ELR (cell line): ENCODE measurements at regions not wholly inside any gene's neighbourhood (a gene's known extent, or its start where the extent isn't known, plus 50 kb on each side); places are given as distances from the start of the nearest gene placed in this dataset.
A peak's percentile ranks its signal among the peaks of the same experiment; 100 is the strongest.

ENCODE experiments used
- DNase-seq: peaks from one replicate; pipeline ENCODE4 v3.0.0-alpha.2; 2015; ENCODE audit warnings: low read depth

DNA sequence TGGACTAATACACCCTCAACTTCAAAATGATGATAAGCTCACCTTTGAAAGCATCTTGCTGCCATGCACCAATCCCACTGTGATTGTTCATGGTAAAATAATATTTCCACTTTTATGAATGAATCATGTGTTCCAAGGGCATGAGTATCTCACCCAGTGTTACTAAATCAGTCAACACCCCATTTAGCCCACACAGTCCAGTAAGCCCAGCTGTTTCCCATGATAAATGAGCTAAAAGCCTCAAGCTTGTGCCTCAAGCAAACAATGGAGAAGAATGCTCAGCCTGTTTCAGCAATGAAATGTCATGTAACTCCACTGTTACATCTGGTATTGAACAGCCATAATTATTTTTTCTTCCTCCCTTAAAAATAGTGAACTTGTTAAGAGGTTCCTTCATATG lies 442.5 kb downstream of the XPNPEP1 start:
- no peak for DNase-seq

DNA sequence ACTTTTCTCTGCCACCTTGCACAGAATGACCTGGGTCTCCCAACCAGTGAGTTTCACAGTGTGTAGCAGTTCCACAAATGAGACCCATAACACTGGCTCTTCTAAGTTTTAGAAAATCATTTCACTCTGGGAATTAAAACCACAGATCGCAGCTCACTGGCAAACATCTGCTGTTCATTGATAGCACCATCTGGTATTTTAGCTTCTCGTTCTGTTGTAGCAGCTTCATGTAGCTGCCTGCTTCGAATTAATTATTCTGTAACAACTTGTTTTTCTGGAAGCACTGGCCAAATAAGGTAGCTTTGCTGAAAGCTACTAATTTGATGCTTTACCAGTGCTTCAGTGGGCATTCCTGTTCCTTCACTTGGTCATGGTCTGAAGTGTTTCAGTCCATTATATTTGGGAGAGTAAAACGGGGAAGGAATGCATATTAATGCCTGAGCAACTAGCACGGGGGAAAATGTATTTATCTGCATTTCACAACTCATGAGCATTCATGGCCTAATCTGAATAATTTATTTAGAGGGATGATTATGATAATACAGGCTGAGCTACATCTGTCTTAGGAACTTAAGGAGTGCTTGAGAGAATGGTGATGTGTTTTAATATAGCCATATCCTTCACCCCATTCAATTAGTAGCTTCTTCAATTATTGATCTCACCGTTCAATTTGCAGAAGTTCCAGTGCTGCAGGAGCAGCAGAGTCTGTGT lies 447.4 kb downstream of the XPNPEP1 start:
- DNase-seq, result no peak

DNA sequence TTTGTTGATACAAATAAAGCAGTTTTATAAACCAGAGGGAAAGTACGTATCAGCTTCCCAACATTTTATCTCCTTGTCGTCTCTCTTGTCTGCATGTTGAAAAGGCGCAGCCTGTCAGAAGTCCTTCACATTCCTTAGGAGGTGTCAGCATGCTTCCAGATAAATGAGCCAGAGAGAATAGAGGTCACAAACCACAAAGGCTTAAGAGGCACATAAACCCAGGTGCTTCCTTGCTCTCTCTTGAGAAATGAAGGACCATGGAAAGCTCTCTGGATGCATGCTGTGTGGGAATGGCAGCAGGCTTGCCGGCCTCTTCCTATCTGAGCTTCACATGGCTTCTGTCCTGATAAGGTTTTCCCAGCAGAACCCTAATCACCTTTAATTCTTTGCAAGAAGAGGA lies 448.5 kb downstream of the XPNPEP1 start:
- no peak for DNase-seq

DNA sequence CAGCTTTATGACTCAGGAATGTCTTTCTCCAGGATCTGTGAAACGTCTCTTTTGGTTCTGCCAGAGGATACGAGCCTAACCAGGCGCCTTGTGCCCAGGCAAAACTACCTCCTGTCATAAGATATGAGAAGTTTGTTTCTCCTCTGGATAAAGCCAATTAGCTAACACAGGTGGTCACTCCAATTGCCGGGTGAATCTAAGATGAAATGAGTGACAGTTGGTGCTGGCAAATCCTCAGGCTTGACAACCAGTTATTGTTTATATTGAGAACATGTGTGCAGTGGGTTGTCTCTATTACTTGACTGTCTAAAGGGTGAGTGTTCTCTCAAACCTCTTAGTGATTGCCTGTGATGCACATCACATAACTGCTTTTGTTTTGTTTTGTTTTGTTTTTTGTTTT lies 449.1 kb downstream of the XPNPEP1 start:
- no peak for DNase-seq

DNA sequence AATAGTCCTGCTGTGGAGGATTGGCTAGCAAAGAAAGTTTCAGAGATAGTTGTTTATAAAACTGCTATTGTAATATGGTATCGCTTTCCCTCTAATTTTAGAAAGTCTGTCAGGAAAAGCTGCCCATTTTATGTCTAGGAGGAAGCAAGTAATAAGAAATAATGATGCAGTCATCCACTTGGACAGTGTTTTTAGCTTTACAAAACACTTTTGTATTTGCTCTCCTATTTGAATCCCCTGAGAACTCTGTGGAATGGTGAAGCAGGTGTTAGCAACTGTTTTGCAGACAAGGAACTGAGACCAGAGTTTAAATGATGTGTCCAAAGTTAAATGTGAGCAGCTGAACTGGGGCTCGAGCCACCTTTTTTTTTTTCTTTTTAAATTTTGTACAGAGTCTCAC lies 455.8 kb downstream of the XPNPEP1 start:
- no peak for DNase-seq

DNA sequence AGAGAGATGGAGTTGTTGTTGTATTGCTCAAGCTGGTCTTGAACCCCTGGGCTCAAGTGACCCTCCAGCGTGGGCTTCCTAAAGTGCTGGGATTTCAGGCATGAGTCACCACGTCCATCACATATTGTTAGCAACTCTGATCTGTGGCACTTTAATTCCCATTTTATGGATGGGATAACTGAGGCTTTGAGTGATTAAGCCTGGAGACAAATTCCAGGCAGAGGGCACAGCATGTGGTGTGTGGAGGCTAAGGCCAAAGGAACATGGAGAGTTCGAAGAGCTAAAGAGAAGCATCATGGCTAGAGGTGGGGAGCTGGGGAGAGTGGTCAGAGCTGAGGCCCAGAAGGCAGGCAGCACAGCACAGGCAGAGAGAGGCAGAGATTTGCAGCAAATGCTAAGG lies 458.4 kb downstream of the XPNPEP1 start:
- DNase-seq, result no peak

DNA sequence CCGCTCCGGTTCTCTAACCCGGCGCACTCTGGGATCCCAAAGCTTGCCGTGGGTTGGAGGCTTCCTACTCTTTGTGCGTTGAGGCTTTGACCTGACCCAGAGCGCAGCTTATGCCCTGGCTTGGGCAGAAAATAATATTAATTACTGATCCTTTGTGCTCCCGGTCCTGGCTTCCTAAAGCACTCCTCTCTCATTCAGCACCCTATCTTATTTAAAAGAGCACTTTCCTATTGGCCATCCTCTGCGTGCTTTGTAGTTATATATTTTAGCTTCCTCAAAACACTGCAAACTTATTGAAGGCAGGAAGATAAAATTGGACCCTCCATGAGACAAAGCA lies 466.0 kb downstream of the XPNPEP1 start:
- DNase-seq, result no peak

DNA sequence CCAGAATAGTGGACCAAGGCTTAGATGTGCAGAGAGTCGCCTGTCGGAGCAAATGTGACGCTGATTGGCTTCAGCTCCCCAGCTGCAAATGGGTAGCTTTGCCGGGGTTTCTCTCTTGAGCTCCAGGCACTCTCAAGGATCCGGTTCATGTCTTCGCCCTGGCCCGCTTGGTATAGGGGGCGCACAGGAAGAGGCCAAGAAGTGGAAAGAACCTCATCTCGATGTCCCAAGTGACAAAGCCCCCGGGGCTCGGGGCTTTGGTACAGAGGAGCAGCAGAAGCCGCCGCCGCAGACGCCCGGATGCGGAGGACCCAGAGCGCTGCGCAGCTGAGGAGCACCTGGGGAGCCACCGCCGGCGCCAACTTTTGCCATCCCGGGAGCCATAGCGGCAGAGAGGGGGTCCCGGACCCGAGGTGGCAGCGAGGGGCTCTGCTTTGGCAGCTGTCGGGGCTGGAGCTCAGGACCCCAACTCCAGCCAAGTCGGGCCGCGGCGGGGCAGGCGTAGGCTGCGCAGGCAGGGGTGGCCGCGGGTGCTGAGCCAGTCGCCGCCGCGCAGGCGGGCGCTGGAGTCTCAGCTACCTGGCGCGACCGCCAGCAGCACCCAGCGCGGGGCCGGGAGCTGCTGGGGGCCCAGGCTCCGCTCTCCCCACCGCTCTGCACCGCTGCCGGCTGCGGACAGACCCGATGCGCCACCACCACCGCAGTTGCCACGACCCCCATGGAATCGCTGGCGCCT lies 466.6 kb downstream of the XPNPEP1 start:
- peak; percentile 7 for DNase-seq

DNA sequence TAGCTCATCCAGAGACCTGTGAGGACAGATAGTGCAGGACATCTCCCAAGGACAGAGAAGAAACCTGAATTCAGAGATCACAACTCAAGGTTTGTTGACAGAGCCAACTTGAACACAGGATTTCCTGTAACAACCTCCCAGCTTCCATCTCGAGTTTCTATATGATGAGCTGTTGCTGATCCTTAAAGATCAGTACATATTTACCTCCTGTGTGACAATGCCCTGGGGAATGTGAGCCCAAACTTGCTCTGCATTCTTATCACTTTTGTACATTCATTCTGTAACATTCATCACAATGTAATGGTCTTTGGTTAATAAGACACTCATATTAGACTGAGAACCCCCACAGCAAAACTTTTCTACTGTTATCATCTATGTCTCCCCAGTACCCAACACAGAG lies 468.6 kb downstream of the XPNPEP1 start:
- DNase-seq, result peak; percentile 69

DNA sequence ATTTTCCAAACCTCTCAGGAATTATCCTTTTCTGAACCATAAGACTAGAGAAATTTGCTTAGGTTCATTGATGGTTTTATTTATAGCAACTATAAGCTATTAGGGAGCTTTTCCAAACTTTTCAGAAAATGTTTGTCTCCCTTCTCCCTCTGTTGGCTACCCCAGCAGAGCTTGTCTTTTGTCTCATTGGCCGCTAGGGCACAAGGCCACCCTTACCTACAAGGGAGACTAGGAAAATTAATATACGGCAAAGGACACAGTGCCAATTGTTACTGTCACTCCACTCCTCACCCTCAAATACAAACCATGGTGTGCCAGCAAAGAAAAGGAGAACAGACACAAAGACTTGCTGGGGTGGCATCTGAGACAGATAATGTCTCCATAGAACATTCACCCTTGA lies 471.4 kb downstream of the XPNPEP1 start:
- no peak for DNase-seq

DNA sequence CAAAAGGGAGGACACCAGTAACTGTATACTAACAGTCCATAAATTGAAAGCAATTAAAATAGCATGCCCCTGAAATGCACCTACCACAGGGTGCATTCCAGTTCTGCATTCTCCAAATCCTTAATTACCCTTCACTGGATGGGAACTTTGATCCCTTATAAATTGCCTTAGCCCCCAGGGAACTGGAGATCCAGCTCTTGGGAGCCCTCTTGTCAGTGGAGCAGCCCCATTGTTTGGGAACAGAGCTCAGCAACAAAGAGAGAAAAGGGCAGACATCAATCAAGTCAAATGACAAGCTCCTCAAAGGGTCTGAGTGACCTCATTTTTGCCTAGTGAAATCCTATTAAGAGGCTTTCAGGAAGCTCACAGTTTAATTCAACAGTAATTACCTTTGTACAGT lies 472.6 kb downstream of the XPNPEP1 start:
- no peak for DNase-seq

DNA sequence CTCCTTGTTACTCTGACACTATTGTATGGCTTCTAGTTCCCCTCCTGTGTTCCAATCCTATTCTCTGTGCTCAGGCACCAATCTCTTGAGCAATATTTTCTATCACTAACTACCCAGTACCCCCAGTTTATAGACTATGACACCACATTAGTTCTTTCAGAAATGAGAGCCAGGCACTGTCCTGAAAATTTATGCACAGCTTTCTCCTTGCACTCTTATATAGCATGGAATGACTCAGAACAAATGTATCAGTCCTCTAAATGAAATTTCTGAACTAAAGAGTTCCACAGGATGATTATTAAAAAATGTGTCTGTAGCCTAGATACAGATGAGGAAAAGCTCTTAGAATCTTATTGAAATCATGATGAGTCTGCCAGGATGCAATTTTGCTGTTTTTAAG lies 489.9 kb downstream of the XPNPEP1 start:
- no peak for DNase-seq

DNA sequence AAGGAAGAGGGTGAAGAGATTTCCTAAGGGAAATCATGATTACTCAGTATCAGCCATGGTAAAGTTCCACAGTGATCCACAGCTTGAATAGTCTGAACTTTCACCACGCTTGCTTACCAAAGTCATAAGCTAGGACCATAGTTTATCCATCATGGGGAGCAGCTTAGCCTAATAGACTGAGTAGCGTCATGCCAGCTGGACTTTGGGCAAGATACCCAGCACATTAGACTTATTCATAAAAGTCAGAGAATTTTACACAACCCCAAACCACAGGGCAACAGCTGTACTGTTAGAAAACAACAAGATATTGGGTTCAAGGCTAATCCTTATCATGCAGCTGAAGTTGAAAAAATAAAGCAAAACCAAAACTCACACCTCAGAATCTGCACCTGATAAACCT lies 491.0 kb downstream of the XPNPEP1 start:
- no peak for DNase-seq

DNA sequence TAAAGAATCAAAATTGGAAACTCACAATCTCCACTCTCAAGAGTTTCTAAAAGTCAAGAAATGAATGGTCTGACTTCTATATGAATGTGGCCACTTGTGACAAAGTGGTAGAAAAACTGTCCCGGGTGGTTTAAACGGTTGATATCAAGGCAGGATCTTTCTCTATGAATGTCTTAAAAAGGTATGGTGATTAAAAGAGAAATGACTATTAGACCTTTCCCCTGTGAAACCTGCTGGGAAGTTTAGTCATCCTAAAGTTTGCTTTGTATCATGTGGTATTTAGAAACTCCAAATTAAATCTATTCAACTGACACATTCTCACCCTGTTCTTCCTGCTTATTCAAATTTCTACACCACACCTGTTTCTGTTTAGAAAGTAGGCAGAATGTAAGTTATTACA lies 492.5 kb downstream of the XPNPEP1 start:
- no peak for DNase-seq

DNA sequence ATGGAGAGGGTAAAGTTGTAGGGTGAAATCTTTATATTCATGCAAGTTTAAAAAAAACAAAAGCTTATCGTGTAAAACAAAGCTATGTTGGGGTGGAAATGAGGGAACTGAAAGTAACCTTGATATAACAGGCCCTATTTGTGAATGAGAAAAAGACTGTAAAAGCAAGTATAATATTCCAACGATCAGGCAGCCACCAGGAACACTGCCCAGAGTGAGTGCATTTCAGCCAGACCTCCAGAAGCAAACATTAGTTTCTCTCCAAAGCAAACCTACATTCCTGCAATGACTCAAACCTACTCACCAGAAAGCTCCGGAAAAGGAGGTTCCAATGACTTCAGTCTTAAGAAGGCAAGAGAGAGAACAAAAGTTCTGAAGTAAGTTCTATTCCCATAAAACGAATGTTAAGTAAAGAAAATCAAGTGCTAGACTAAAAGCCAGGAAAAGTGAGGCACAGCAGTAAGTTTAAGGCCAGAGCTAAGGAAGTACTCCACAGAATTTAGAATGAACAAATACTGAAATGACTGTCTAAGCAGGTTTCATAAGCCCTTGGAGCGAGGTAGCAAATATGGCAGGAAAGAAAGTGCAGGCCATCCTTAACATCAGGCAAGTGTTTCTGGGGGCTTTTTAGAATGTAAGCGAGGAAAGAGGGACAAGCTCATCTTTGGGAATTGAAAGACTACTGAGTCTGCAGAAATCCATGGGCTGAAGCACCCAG lies 493.1 kb downstream of the XPNPEP1 start:
- peak; percentile 89 for DNase-seq

DNA sequence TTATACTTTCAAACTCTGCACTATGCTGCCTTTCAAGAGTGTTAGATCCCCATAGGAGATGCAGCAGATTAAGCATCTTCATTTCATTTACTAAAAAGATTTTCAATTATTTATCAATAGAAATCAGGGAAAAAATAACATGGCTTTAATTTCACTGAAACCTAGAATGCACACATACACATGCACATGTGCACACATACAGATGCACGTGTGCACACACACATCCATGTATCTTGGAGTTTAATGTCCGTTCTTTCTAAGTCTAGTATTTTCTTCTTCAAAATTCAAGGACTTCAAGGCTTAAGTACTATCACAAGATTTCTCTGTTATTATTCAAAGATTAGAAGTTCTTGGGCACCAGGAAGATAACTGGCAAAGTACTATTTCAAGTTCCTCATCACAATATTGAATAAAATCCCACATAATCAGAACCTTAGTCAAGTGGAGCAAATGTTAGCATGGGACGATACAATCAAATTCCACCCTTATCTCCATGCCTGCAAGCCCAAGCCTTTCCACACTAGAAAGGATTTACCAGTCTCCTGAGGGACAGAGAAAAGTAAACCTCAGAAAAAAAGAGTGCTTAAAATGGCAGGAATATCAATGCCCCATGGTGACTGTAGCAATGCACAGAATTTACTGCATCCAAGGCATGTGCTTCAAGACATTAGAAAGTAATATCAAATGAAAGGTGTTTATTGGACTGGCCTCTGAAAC lies 494.4 kb downstream of the XPNPEP1 start:
- DNase-seq, result no peak

DNA sequence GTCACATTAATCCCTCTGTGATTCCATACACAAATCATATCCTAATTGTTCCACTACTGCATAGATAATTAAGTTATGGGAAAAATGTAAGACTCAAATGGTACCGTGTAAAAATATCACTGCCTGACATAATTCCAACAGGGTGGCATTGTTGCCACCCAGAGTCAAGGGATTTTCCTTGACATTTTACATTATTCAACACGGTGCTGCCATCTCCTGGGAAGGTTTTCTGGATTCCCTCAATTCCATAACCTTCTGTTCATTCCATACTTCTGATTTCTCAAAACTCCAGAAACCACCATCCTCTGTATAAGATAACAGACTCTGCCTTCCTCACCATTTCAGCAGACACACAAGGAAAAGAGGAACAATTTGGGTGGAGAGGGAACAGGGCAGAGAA lies 495.9 kb downstream of the XPNPEP1 start:
- DNase-seq, result peak; percentile 56

DNA sequence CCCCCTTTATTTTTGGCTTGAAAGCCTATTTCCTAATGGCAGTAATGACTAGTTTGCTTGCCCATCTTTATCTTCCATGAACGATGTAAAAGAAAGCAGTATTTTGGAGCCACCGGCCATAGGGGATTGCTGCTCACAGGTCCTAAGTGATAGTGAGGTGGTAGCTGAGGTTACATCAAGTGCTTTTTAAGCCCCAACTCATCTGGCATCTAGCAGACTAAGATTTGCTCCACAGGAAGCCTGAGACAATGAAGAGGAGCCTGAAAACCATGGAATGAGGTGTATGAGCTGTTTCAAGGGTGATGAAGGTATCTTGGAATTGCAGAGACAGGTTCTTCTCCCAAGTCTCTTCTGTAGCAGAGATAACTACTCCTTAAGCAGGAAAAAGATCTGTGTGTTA lies 496.3 kb downstream of the XPNPEP1 start:
- DNase-seq, result no peak

DNA sequence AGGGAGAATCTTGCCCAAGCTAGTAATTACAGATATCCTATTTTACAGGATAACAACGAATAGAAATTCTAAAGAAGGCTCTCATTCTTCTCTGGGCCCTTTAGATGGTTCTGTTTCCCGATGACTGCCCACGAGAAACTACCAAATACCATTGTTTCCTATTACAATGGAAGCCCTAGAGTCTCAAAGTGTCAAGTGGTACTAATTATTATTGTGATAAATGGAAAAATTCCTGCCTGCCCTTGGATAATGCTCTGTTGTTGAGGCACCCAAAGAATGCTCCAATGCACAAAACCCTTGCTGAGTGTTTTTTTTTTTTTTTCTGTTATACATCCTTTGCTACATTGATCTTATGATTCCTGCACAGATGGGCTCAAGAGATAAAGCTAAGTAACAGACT lies 504.5 kb downstream of the XPNPEP1 start:
- DNase-seq, result no peak

DNA sequence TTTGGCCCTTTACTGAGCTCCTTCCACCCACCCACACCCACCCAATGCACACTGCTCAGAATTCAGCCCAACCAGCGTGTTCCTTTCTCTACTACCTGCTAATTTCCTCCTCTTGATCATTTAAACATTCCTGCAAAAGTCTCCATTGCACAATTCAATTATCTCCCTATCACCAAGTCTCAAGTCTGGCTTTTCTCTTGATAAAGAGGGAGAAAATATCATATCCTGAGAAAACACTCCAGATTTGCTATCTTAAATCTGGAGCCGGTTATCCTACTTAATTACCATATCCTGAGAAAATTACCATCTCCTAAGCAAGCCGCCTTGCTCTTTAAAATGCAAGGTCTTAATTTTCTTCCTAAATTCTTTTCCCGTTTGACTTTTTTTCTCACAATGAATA lies 505.5 kb downstream of the XPNPEP1 start:
- DNase-seq, result no peak

DNA sequence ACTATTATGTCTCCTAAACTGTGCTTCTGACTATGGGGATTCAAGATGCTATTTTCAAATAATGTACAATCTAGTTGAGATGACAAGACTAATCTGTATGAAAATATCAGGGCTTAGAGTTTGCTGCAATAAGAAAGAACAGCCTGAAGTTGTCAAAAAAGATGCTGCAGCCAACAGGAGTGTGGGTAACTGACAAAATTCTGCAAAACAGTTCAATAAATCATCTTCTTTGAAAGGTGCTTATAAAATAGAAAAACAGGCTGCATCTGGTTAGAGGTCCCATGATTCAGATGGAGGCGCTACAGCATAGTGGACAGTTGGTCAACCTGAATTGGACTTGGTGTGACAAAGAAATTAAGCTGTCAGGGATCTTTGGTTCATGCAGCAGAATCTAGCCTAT lies 511.0 kb downstream of the XPNPEP1 start:
- DNase-seq, result no peak

DNA sequence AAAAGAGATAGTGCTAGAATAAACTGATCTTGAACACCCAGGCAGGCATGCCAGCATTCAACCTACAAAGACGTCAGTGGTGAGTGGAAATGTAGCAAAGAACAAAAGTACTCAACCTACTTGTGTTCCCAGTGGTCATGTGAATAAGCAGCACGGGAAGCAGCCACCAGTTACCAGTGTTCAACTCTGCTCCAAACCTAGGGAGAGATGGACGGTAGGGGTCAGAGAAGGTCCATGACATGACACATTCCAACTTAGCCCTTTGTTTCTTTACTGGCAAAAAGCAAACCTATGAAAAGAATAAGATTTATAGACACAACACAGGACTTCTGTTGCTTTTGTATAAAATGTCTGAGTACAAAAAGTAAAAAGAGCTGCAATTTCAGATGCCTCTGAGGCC lies 511.4 kb downstream of the XPNPEP1 start:
- no peak for DNase-seq

DNA sequence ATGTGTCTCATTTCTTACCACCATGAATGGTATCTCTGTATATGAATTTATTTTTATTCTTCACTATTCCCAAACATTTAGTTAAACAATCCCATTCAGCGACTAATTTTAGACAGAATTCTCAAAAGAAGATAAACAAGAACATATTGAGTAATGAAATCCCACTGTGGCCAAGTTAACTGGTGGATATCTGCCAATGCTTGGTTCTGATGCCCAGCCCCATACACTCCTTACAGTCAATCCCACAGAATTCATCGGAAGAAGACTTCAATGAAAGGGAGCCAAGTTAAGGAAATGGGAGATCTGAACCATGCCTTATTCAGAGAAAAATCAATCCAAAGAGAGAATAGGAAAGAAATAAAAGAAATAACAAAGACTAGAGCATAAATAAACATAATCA lies 518.0 kb downstream of the XPNPEP1 start:
- DNase-seq, result no peak
